GM12878 (cell line): ENCODE measurements at regions not wholly inside any gene's neighbourhood (a gene's known extent, or its start where the extent isn't known, plus 50 kb on each side); places are given as distances from the start of the nearest gene placed in this dataset.

Experiments used
- ATAC-seq: fragments of 200-7000 bp; cut with Tn5 transposase; 3 replicates; pipeline ENCODE4 v1.9.1; 2020; ENCODE audit warnings: mild to moderate bottlenecking, moderate library complexity
- BruUV-seq: library from RNA; stranded (reverse); fragments of 400-500 nt; replicated peaks from 2 replicates; lab custom pipeline; 2021; lab: Mats Ljungman, UMichigan
- CTCF ChIA-PET: fragments of 300-600 bp; sonication (Branson Sonifier 250); formaldehyde crosslinking; extraction: SDS; loops from one replicate; lab custom pipeline; 2021; ENCODE audit warnings: inconsistent platforms; lab: Yijun Ruan, JAX
- POLR2A ChIA-PET: fragments of 350-600 bp; formaldehyde crosslinking; extraction: SDS; loops from one replicate; lab custom pipeline; 2021; ENCODE audit warnings: inconsistent platforms; lab: Charles Lee
- RAD21 ChIA-PET: fragments of 300-600 bp; sonication (Branson Sonifier 250); formaldehyde crosslinking; loops from one replicate; lab custom pipeline; 2023; ENCODE audit warnings: antibody characterized with exemption; ENCODE audit not compliant: unreplicated experiment; lab: Charles Lee
- SMC1A ChIA-PET: fragments of 300-600 bp; sonication (Branson Sonifier 250); formaldehyde crosslinking; loops from one replicate; lab custom pipeline; 2023; ENCODE audit not compliant: unreplicated experiment, uncharacterized antibody; lab: Charles Lee
- DNase-seq: peaks from one replicate; pipeline ENCODE4 v3.0.0-alpha.2; 2011; ENCODE audit warnings: low read depth, low spot score
- FAIRE-seq: peaks from 3 replicates; lab custom pipeline; 2011; peaks lifted over from hg19 to GRCh38; lab: Jason Lieb, UNC
- H2AFZ ChIP-seq: 2 replicates; pipeline ENCODE4 v1.6.0; 2011; ENCODE audit warnings: low read depth, low read length, control low read depth; ENCODE audit not compliant: control insufficient read depth
- H3K27ac ChIP-seq: 2 replicates; pipeline ENCODE4 v1.5.1; 2011; ENCODE audit warnings: control low read depth; ENCODE audit not compliant: control insufficient read depth, insufficient read depth
- H3K27me3 ChIP-seq, 2 experiments: replicated peaks in 1 of 2; 2 replicates each; pipeline versions ENCODE4 v1.6.0 to v1.6.1; 2011; ENCODE audit warnings: low read length in 1 of 2; ENCODE audit not compliant: control insufficient read depth in 2 of 2, insufficient read depth in 2 of 2
- H3K36me3 ChIP-seq, 2 experiments: 2 replicates each; pipeline ENCODE4 v1.5.1; 2011; ENCODE audit warnings: low read length in 1 of 2; ENCODE audit not compliant: control insufficient read depth in 2 of 2, insufficient read depth in 2 of 2
- H3K4me1 ChIP-seq: 2 replicates; pipeline ENCODE4 v1.6.1; 2011; ENCODE audit warnings: mild to moderate bottlenecking, low read length, moderate library complexity, mixed read lengths; ENCODE audit not compliant: control insufficient read depth, insufficient read depth
- H3K4me2 ChIP-seq: 2 replicates; pipeline ENCODE4 v1.6.0; 2011; ENCODE audit warnings: control low read depth; ENCODE audit not compliant: control insufficient read depth, insufficient read depth
- H3K4me3 ChIP-seq: fragments of 200-600 bp; sonication (generic); 2 replicates; pipeline ENCODE4 v1.5.1; 2016
- H3K79me2 ChIP-seq: 2 replicates; pipeline ENCODE4 v1.6.0; 2011; ENCODE audit warnings: low read length; ENCODE audit not compliant: control insufficient read depth, insufficient read depth
- H3K9ac ChIP-seq: 2 replicates; pipeline ENCODE4 v1.8.0; 2011; ENCODE audit warnings: low read length, control low read depth, mixed read lengths; ENCODE audit not compliant: control insufficient read depth, insufficient read depth
- H3K9me3 ChIP-seq: replicated peaks from 3 replicates; pipeline ENCODE4 v1.5.1; 2011; ENCODE audit warnings: mild to moderate bottlenecking, low read length; ENCODE audit not compliant: control insufficient read depth, insufficient read depth
- H4K20me1 ChIP-seq: 2 replicates; pipeline ENCODE4 v1.6.0; 2011; ENCODE audit not compliant: control insufficient read depth, insufficient read depth
- BCL3 ChIP-seq: IDR thresholded peaks from 2 replicates; pipeline ENCODE4 v1.6.1; 2011; ENCODE audit warnings: borderline replicate concordance, low read depth, mild to moderate bottlenecking, moderate library complexity, low read length; ENCODE audit not compliant: insufficient read depth, poor library complexity, severe bottlenecking
- BMI1 ChIP-seq: fragments of 450-650 bp; IDR thresholded peaks from 2 replicates; pipeline ENCODE4 v1.6.1; 2016; ENCODE audit warnings: mild to moderate bottlenecking, moderate library complexity, borderline replicate concordance
- CHD2 ChIP-seq: IDR thresholded peaks from 2 replicates; pipeline ENCODE4 v1.6.1; 2011; ENCODE audit warnings: low read depth, low read length, improper control_type of control experiment, borderline replicate concordance
- CREM ChIP-seq: IDR thresholded peaks from 2 replicates; pipeline ENCODE4 v1.6.1; 2014; ENCODE audit warnings: antibody characterized with exemption, low read depth
- DPF2 ChIP-seq: fragments of 450-650 bp; IDR thresholded peaks from 2 replicates; pipeline ENCODE4 v1.6.1; 2017; ENCODE audit warnings: mild to moderate bottlenecking
- EP300 ChIP-seq, 2 experiments: fragments of 150-350 bp in 1 of 2; IDR thresholded peaks; 2 replicates each; pipeline ENCODE4 v1.6.1; 2011 to 2012; ENCODE audit warnings: low read depth in 2 of 2, low read length in 2 of 2, borderline replicate concordance in 1 of 2, improper control_type of control experiment in 1 of 2, inconsistent platforms in 1 of 2; ENCODE audit not compliant: control insufficient read depth in 1 of 2
- HDAC2 ChIP-seq: fragments of 200-600 bp; sonication (generic); IDR thresholded peaks from 2 replicates; pipeline ENCODE4 v1.6.1; 2017
- KAT2A ChIP-seq: conservative IDR thresholded peaks from 2 replicates; pipeline ENCODE4 v1.6.1; 2011; ENCODE audit warnings: low read depth, low read length; ENCODE audit not compliant: control insufficient read depth
- KLF5 ChIP-seq: fragments of 450-650 bp; IDR thresholded peaks from 2 replicates; pipeline ENCODE4 v1.6.1; 2014; ENCODE audit warnings: mild to moderate bottlenecking; ENCODE audit not compliant: partially characterized antibody
- NBN ChIP-seq: fragments of 450-650 bp; IDR thresholded peaks from 2 replicates; pipeline ENCODE4 v1.6.1; 2016
- POLR2AphosphoS2 ChIP-seq: IDR thresholded peaks from 2 replicates; pipeline ENCODE4 v1.6.1; 2011; ENCODE audit warnings: low read depth, mild to moderate bottlenecking, low read length, improper control_type of control experiment, moderate library complexity
- RB1 ChIP-seq: fragments of 450-650 bp; formaldehyde crosslinking; IDR thresholded peaks from 2 replicates; pipeline ENCODE4 v1.6.1; 2017; ENCODE audit warnings: mild to moderate bottlenecking, borderline replicate concordance
- SUZ12 ChIP-seq: fragments of 200-600 bp; sonication (generic); IDR thresholded peaks from one replicate; pipeline ENCODE4 v1.6.1; 2018; ENCODE audit warnings: antibody characterized with exemption, mild to moderate bottlenecking; ENCODE audit not compliant: unreplicated experiment
- TCF12 ChIP-seq: IDR thresholded peaks from 2 replicates; pipeline ENCODE4 v1.6.1; 2011; ENCODE audit warnings: low read depth, mild to moderate bottlenecking, low read length
- ZNF622 ChIP-seq: fragments of 450-650 bp; IDR thresholded peaks from 2 replicates; pipeline ENCODE4 v1.6.1; 2017; ENCODE audit warnings: mild to moderate bottlenecking, inconsistent platforms
- WGBS: methylation state at CpG from one replicate; pipeline ENCODE4 v1.1.6; 2016; ENCODE audit warnings: low lambda C conversion rate; ENCODE audit not compliant: insufficient replicate concordance, insufficient coverage; ENCODE audit errors: missing lambda C conversion rate; 5-methylcytosine and 5-hydroxymethylcytosine counted together
- in situ Hi-C: fragments of 300-500 bp; cut with MboI; formaldehyde crosslinking; loops from 9 replicates; pipeline ENCODE4 v1.14.3; 2018; ENCODE audit warnings: mixed read lengths
- intact Hi-C: fragments of 100-400 bp; cut with micrococcal nuclease; formaldehyde crosslinking; loops from one replicate; pipeline ENCODE4 v1.14.2; 2022; ENCODE audit not compliant: unreplicated experiment
- TF ChIP-seq, protein P1 (sequence below): IDR thresholded peaks from 2 replicates; pipeline ENCODE4 v1.6.1; 2012; ENCODE audit warnings: improper control_type of control experiment, low read depth, low read length; ENCODE audit not compliant: insufficient replicate concordance

DNA sequence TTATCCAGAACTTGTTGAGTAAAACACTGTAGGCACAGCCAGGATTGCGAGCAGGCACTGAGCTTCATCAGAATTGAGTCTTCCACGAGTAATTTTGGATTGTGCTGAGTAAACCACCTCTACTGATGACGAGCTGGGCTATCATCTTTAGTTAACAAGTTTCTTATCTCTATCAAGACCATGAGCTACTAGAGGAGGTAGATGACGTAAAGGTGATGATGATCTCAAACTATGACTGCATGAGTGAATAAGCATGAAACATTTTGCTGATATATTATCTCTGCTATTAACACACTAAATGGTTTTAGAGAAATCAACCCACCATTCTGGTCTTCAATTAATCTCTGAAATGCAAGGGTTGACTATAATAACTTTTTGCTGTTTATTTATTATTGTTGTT, 506.0 kb downstream of the GBE1 start:
- CTCF ChIA-PET: no interaction called here
- Histone ChIP-seq H3K9me3 (no peaks in the 10 kb centered on the region), H2AFZ (no peak overlapping the region), H3K4me3 (no peak overlapping the region), H3K27ac (no peak overlapping the region), H3K4me1 (no peaks in the 10 kb centered on the region), H3K9ac (no peak overlapping the region), H3K27me3 (no peaks in the 10 kb centered on the region), H4K20me1 (no peaks in the 10 kb centered on the region), H3K79me2 (no peaks in the 10 kb centered on the region), H3K4me2 (no peak overlapping the region), H3K36me3 (no peaks in the 10 kb centered on the region)
- no peak for TF ChIP-seq ZNF622
- TF ChIP-seq HDAC2: no peak
- no peak for TF ChIP-seq POLR2AphosphoS2
- no peak for TF ChIP-seq BMI1
- TF ChIP-seq CREM: no peak
- TF ChIP-seq KAT2A: no peak
- no peak for TF ChIP-seq RB1
- TF ChIP-seq KLF5: no peak
- TF ChIP-seq EP300 (IDR thresholded peaks at IDR 0.05; ENCODE audit: borderline replicate concordance in 1 of 2, control insufficient read depth in 1 of 2, low read depth in 2 of 2, low read length in 2 of 2): no peak
- no peak for TF ChIP-seq CHD2
- no peak for TF ChIP-seq SUZ12
- TF ChIP-seq DPF2: no peak
- TF ChIP-seq BCL3: no peak
- TF ChIP-seq, protein P1, sequence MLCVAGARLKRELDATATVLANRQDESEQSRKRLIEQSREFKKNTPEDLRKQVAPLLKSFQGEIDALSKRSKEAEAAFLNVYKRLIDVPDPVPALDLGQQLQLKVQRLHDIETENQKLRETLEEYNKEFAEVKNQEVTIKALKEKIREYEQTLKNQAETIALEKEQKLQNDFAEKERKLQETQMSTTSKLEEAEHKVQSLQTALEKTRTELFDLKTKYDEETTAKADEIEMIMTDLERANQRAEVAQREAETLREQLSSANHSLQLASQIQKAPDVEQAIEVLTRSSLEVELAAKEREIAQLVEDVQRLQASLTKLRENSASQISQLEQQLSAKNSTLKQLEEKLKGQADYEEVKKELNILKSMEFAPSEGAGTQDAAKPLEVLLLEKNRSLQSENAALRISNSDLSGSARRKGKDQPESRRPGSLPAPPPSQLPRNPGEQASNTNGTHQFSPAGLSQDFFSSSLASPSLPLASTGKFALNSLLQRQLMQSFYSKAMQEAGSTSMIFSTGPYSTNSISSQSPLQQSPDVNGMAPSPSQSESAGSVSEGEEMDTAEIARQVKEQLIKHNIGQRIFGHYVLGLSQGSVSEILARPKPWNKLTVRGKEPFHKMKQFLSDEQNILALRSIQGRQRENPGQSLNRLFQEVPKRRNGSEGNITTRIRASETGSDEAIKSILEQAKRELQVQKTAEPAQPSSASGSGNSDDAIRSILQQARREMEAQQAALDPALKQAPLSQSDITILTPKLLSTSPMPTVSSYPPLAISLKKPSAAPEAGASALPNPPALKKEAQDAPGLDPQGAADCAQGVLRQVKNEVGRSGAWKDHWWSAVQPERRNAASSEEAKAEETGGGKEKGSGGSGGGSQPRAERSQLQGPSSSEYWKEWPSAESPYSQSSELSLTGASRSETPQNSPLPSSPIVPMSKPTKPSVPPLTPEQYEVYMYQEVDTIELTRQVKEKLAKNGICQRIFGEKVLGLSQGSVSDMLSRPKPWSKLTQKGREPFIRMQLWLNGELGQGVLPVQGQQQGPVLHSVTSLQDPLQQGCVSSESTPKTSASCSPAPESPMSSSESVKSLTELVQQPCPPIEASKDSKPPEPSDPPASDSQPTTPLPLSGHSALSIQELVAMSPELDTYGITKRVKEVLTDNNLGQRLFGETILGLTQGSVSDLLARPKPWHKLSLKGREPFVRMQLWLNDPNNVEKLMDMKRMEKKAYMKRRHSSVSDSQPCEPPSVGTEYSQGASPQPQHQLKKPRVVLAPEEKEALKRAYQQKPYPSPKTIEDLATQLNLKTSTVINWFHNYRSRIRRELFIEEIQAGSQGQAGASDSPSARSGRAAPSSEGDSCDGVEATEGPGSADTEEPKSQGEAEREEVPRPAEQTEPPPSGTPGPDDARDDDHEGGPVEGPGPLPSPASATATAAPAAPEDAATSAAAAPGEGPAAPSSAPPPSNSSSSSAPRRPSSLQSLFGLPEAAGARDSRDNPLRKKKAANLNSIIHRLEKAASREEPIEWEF: no peak
- TF ChIP-seq NBN: no peak
- TF ChIP-seq TCF12: no peak
- POLR2A ChIA-PET: no interaction called here
- in situ Hi-C loops (no loop called here), intact Hi-C loops (no loop called here)
- 3% methylated on average over 4 of the region's 4 CpGs for WGBS
- SMC1A ChIA-PET: no interaction called here
- FAIRE-seq (no peak), ATAC-seq (no peak), DNase-seq (no peak)
- no TSS peak for BruUV-seq
- RAD21 ChIA-PET: no interaction called here
